ENCODE measurements at regions not wholly inside any gene's neighbourhood (a gene's known extent, or its start where the extent isn't known, plus 50 kb on each side); places are given as distances from the start of the nearest gene placed in this dataset.

DNA sequence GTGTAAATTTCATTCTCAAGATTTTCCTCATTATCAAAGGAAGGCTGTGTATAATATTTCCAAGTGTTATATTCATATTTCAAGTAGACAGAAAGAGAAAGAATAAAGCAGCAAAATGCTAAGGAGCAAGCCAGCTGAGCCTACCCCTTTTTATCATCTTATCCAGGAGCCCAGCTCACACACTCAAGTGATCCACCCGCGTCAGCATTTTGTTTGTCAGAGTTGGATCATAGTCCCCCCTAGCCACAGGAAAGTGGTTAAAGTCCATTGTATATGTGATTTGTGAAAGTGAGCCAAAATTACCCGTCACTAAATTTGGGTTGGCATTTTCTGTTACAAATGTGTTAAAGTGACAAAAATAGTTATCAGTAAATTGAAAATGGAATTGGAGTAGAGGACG, 289.3 kb upstream of the CTSO start:
- FAIRE-seq (no peak), ATAC-seq (no peak), DNase-seq (ENCODE audit: low read depth in 1 of 2, low spot score in 1 of 2) (no peak)
- CTCF ChIA-PET: no interaction called here
- H3K27ac ChIP-seq: no peak overlapping the region
- TF ChIP-seq NR3C1 (IDR thresholded peaks at IDR 0.05) (no peak), MAFK (IDR thresholded peaks at IDR 0.05; ENCODE audit: partially characterized antibody) (peak; percentile 71), CHD2 (IDR thresholded peaks at IDR 0.05; ENCODE audit: low read length, partially characterized antibody) (no peak)
- 64% methylated on average over 4 of the region's 4 CpGs for WGBS (ENCODE audit: missing lambda C conversion rate)
- no peaks in the 10 kb centered on the region for H3K4me1 ChIP-seq
- H3K4me2 ChIP-seq: no peak overlapping the region
- H3K4me3 ChIP-seq: no peak overlapping the region
- no peaks in the 10 kb centered on the region for H3K9me3 ChIP-seq
- POLR2A ChIA-PET: no interaction called here

DNA sequence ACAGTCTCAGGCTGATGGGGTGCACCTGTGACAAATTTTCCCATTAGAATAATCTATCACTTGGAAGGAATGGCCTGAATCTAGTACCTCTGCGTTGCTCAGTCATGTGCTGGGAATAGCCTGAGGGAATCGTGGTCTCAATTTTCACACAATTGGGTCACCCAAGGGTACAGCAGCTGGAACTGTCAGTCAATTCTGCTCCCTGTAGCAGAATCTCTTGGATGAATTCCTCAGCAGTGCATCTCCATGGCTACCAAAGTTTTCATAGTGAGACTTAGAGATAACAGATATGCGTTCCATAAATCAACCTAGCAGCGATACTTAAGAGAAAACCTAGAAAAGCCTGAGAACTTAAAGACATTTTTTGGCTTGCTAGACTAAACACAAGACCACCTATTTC, 288.7 kb upstream of the CTSO start:
- ATAC-seq (no peak), DNase-seq (ENCODE audit: low read depth in 1 of 2, low spot score in 1 of 2) (no peak), FAIRE-seq (no peak)
- Histone ChIP-seq H3K9me3 (no peaks in the 10 kb centered on the region), H3K27ac (no peak overlapping the region), H3K4me2 (no peak overlapping the region), H3K4me1 (no peaks in the 10 kb centered on the region), H3K4me3 (no peak overlapping the region)
- CTCF ChIA-PET: no interaction called here
- POLR2A ChIA-PET: no interaction called here
- WGBS (ENCODE audit: missing lambda C conversion rate): 33% methylated on average over 4 of the region's 4 CpGs
- TF ChIP-seq, protein P1, sequence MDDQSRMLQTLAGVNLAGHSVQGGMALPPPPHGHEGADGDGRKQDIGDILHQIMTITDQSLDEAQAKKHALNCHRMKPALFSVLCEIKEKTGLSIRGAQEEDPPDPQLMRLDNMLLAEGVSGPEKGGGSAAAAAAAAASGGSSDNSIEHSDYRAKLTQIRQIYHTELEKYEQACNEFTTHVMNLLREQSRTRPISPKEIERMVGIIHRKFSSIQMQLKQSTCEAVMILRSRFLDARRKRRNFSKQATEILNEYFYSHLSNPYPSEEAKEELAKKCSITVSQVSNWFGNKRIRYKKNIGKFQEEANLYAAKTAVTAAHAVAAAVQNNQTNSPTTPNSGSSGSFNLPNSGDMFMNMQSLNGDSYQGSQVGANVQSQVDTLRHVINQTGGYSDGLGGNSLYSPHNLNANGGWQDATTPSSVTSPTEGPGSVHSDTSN (IDR thresholded peaks at IDR 0.05): no peak
- no peak for TF ChIP-seq FOSL2 (IDR thresholded peaks at IDR 0.05)
- no peak for TF ChIP-seq FOSL2 (CRISPR knock-in tag; IDR thresholded peaks at IDR 0.05)
- TF ChIP-seq RFX5 (IDR thresholded peaks at IDR 0.05): no peak
- no peak for TF ChIP-seq ESRRA (IDR thresholded peaks at IDR 0.05; ENCODE audit: borderline replicate concordance, low read length)
- no peak for TF ChIP-seq MYC (IDR thresholded peaks at IDR 0.05; ENCODE audit: borderline replicate concordance, low read length)
- no peak for TF ChIP-seq SMC3 (IDR thresholded peaks at IDR 0.05)
- TF ChIP-seq MAX (IDR thresholded peaks at IDR 0.05): no peak

- ATAC-seq (no peak), DNase-seq (ENCODE audit: low read depth in 1 of 2, low spot score in 1 of 2) (no peak), FAIRE-seq (no peak)
- H3K4me1 ChIP-seq: no peaks in the 10 kb centered on the region
- ChIA-PET POLR2A (no interaction called here), CTCF (no interaction called here)
- H3K27ac ChIP-seq: no peak overlapping the region
- TF ChIP-seq, protein P2, sequence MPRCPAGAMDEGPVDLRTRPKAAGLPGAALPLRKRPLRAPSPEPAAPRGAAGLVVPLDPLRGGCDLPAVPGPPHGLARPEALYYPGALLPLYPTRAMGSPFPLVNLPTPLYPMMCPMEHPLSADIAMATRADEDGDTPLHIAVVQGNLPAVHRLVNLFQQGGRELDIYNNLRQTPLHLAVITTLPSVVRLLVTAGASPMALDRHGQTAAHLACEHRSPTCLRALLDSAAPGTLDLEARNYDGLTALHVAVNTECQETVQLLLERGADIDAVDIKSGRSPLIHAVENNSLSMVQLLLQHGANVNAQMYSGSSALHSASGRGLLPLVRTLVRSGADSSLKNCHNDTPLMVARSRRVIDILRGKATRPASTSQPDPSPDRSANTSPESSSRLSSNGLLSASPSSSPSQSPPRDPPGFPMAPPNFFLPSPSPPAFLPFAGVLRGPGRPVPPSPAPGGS (IDR thresholded peaks at IDR 0.05): no peak
- no peak for TF ChIP-seq FOXS1 (CRISPR knock-in tag; IDR thresholded peaks at IDR 0.05)
- no peak for TF ChIP-seq CBX8 (IDR thresholded peaks at IDR 0.05)
- TF ChIP-seq EP300 (IDR thresholded peaks at IDR 0.05): no peak
- no peak for TF ChIP-seq HMGXB4 (CRISPR knock-in tag; IDR thresholded peaks at IDR 0.05; ENCODE audit: borderline replicate concordance)
- TF ChIP-seq HOXB5 (CRISPR knock-in tag; IDR thresholded peaks at IDR 0.05): no peak
- TF ChIP-seq ZSCAN20 (CRISPR knock-in tag; IDR thresholded peaks at IDR 0.05): no peak
- TF ChIP-seq SMC3 (IDR thresholded peaks at IDR 0.05): no peak
- no peak for TF ChIP-seq TFCP2L1 (CRISPR knock-in tag; IDR thresholded peaks at IDR 0.05)
- TF ChIP-seq CTCF (IDR thresholded peaks at IDR 0.05): no peak
- no peak for TF ChIP-seq EHMT2 (IDR thresholded peaks at IDR 0.05; ENCODE audit: low read depth)
- no peak for TF ChIP-seq RCOR1 (IDR thresholded peaks at IDR 0.05; ENCODE audit: low read depth, low read length)
- TF ChIP-seq EHF (CRISPR knock-in tag; IDR thresholded peaks at IDR 0.05): no peak
- no peak for TF ChIP-seq CHD2 (IDR thresholded peaks at IDR 0.05; ENCODE audit: low read length, partially characterized antibody)
- TF ChIP-seq, protein P1 (IDR thresholded peaks at IDR 0.05): no peak
- 56% methylated on average over 2 of the region's 2 CpGs for WGBS (ENCODE audit: missing lambda C conversion rate)
- H3K4me3 ChIP-seq: no peak overlapping the region
- H3K4me2 ChIP-seq: no peak overlapping the region
- no peaks in the 10 kb centered on the region for H3K9me3 ChIP-seq
Measured at GRCh38 chr4:156241896-156242295, 288.2 kb upstream of the CTSO start.

Measured in A549 (cell line).